ENCODE measurements at regions not wholly inside any gene's neighbourhood (a gene's known extent, or its start where the extent isn't known, plus 50 kb on each side); places are given as distances from the start of the nearest gene placed in this dataset.
A peak's percentile ranks its signal among the peaks of the same experiment; 100 is the strongest.
"Not testable (repeated sequence)": the region's sequence is repeated elsewhere in the genome, so short reads cannot be mapped to it uniquely, and the experiment has no call there.

DNA sequence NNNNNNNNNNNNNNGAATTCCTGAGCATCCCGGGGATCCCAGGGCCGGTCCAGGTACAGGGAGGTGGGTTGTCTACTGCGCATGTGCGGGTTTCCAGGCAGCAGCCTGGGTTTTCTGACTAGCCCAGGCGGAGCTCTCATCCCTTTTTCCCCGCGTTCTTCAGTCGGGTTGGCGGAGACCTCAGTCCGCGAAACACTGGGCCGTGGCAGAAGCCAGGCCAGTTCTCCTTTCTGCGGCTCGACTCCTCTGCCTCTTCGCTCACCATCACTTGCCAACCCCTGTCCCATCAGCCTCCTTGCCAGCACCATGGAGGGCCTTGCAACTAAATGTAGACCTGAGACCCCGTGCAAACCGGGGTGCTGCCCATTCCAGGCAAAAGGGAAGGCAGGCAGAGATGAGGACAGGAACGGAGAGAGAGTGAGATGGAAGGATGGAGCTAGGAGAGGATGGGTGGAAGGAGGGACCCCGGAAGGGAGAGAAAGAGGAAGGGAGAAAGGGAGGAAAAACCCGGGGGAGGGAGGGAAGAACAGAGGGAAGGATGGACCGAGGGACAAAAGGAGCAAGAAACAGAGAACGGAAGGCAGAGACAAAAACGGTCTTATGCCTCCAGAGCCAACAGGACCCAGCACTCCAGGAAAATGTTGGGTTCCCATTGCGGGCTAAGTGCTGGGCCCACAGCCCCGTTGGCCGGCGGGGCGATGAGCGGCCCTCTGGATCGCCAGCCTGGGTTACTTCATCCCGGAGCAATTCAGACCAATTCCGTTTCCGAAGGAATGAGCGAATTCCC, 445.4 kb upstream of the DEFB115 start:
- no peak overlapping the region for H3K4me3 Mint-ChIP-seq
- peaks cover 16% of the 10 kb centered on the region for H3K9me3 Mint-ChIP-seq
- DNase-seq (ENCODE audit: low spot score in 2 of 2, unreplicated experiment in 2 of 2): no peak
- H3K4me1 Mint-ChIP-seq: no peaks in the 10 kb centered on the region
- H3K27me3 Mint-ChIP-seq (ENCODE audit: low read depth): no peaks in the 10 kb centered on the region
- H3K36me3 Mint-ChIP-seq: peaks cover 14% of the 10 kb centered on the region
- H3K27ac Mint-ChIP-seq: no peak overlapping the region
- TF ChIP-seq, protein P1, sequence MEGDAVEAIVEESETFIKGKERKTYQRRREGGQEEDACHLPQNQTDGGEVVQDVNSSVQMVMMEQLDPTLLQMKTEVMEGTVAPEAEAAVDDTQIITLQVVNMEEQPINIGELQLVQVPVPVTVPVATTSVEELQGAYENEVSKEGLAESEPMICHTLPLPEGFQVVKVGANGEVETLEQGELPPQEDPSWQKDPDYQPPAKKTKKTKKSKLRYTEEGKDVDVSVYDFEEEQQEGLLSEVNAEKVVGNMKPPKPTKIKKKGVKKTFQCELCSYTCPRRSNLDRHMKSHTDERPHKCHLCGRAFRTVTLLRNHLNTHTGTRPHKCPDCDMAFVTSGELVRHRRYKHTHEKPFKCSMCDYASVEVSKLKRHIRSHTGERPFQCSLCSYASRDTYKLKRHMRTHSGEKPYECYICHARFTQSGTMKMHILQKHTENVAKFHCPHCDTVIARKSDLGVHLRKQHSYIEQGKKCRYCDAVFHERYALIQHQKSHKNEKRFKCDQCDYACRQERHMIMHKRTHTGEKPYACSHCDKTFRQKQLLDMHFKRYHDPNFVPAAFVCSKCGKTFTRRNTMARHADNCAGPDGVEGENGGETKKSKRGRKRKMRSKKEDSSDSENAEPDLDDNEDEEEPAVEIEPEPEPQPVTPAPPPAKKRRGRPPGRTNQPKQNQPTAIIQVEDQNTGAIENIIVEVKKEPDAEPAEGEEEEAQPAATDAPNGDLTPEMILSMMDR (IDR thresholded peaks at IDR 0.05; ENCODE audit: unreplicated experiment): no peak

DNA sequence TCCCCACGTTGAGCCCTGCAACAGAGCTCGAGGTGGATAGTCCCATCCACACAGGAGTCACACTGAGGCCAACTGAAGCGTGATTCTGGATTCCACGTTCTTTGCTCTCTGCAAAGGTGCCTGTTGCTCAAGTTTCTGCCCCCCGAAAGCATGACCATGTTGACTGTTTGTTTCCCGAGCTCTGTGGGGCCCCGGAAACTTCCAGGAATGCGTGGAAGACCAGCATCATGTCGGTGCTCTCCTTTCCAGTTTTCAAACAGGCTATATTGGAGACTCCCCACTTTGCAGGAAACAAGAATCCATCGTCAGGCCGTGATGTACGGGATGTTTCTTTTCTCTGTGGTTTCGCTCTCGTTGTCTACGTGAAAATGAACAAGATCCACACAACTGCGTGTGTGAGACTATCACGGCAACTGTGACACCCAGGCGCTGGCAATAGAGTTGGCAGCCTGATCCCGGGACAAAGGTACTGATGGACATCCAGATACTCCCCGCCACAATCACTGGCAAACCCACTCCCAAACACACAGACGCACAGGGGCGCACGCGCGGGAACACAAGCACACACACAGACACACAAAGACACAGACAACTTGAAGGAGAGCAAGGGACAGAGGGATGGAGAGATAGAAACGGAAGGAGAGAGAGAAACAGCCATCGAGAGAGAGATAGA, 444.6 kb upstream of the DEFB115 start:
- Mint-ChIP-seq H3K4me3 (no peak overlapping the region), H3K9me3 (peaks cover 16% of the 10 kb centered on the region), H3K27ac (no peak overlapping the region), H3K4me1 (no peaks in the 10 kb centered on the region), H3K36me3 (peaks cover 14% of the 10 kb centered on the region), H3K27me3 (ENCODE audit: low read depth) (no peaks in the 10 kb centered on the region)
- no peak for DNase-seq (ENCODE audit: low spot score in 2 of 2, unreplicated experiment in 2 of 2)
- TF ChIP-seq, protein P1 (IDR thresholded peaks at IDR 0.05; ENCODE audit: unreplicated experiment): no peak

DNA sequence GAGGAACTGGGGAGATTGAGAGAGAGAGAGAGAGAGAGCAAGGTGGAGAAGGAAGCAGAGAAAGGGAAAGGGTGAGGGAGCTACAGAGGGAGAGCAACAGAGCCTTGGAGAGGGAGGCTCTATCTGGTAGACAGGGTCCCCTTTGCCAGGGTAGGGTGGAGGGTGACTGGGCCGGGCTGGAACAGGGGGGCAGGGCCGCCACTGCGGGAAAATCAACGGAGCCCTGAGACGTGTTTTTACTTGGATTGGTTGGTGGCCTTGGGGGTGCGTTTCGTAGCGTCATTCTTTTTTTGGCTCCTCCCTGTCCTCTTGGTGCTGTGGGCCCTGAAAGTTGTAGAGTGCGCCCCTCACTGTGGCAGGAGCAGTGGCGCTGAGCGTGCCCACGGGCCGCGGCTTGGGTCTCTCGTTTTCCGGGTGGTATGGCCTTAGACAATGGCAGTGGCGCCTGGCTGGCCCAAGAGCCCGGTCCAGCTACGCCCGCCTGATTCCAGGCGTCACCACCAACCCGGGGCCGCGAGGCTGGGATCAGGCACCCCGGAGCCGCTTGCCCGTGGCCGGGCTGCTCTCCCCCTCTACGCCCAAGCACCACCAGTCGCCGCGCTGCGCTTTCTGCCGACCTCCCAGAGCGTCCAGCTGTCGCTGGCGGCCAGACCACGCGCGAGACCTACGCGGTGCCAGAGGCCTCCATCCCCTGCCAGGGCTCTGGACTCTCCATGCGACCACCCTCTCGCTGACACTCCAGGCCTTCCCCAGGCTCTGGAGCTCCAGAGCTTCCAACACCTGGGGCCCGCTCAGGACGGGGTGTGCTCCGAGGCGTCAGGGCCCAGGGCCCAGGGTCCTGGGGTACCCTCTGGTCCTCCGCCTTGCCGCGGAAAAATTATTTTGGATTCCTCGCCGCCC, 443.8 kb upstream of the DEFB115 start:
- H3K9me3 Mint-ChIP-seq: peaks cover 16% of the 10 kb centered on the region
- H3K36me3 Mint-ChIP-seq: peaks cover 14% of the 10 kb centered on the region
- peak in 1 of 2 experiments; percentile 35 for DNase-seq (ENCODE audit: low spot score in 2 of 2, unreplicated experiment in 2 of 2)
- H3K27me3 Mint-ChIP-seq (ENCODE audit: low read depth); H3K27ac Mint-ChIP-seq; H3K4me1 Mint-ChIP-seq; H3K4me3 Mint-ChIP-seq: not testable (repeated sequence)

DNA sequence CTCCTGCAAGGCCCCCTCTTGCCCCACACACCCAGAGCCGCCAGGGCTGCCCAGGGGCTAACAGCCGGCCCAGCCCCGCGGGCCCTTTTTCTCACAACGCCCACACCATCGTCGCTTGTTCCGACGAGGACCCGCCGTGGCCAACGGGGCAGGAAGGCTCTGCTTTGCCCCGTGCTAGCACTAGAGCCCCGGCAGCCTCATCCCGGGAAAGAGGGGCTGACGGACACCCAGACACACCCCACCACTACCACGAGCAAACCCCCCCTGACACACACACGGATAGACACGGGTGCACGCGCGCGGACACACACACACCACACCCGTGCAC, 443.2 kb upstream of the DEFB115 start:
- H3K9me3 Mint-ChIP-seq: peaks cover 16% of the 10 kb centered on the region
- peaks cover 14% of the 10 kb centered on the region for H3K36me3 Mint-ChIP-seq
- H3K4me3 Mint-ChIP-seq; H3K4me1 Mint-ChIP-seq; H3K27me3 Mint-ChIP-seq (ENCODE audit: low read depth); H3K27ac Mint-ChIP-seq; DNase-seq (ENCODE audit: low spot score in 2 of 2, unreplicated experiment in 2 of 2): not testable (repeated sequence)

DNA sequence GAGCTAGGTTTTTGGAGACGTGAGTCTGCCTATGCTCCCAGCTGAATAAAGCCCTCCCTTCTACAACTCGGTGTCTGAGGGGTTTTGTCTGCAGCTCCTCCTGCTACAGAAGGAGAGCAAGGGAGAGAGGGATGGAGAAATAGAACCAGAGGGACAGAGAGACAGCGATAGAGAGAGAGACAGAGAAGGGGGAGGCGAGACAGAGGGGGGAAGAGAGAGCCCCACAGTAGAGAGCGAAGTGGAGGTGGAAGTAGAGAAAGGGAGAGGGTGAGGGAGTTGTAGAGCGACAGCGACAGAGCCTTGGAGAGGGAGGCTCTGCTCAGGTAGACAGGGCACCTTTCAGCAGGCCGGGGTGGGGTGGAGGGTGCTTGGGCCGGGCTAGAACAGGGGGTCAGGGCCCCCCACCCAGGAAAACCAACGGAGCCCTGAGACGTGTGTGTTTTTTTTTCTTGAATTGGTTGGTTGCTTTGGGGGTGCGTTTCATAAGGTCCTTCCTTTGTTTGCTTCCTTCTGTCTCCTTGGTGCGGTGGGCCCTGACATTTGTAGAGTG, 442.4 kb upstream of the DEFB115 start:
- DNase-seq (ENCODE audit: low spot score in 2 of 2, unreplicated experiment in 2 of 2): peak in 1 of 2 experiments; percentile 33
- H3K36me3 Mint-ChIP-seq: peaks cover 14% of the 10 kb centered on the region
- H3K9me3 Mint-ChIP-seq: peaks cover 16% of the 10 kb centered on the region
- not testable (repeated sequence) for H3K4me3 Mint-ChIP-seq; H3K27ac Mint-ChIP-seq; H3K27me3 Mint-ChIP-seq (ENCODE audit: low read depth); H3K4me1 Mint-ChIP-seq

DNA sequence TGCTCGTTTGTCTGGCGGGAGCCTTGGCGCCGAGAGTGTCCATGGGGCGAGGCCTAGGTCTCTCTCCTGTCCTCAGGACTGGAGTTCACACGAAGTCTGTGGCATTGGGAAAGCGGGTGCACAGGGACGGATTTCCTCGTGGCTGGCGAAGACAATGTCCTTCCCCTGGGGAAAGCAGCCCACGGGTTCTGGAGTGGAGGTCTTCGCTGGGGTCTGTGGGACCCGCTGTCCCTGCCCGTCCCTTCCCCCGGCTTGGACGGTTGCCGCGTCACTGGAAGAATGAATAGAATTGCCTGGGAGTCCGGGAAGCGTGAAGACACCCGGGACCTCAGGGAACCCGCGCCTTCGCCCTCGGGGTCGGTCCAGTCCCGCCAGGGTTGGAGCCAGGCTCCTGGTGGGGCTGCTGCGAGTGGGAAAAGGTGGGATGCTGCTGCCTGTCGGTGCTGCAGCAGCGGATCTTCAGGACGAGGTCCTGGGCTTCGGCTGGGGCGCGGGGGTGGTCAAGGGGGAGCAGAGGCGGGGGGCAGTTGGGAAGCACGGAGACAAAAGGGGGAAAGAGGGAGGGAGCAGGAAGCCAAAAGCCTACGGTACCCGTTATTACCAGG, 441.8 kb upstream of the DEFB115 start:
- Mint-ChIP-seq H3K4me3 (no peak overlapping the region), H3K27me3 (ENCODE audit: low read depth) (no peaks in the 10 kb centered on the region), H3K36me3 (peaks cover 14% of the 10 kb centered on the region), H3K4me1 (no peaks in the 10 kb centered on the region), H3K27ac (no peak overlapping the region), H3K9me3 (peaks cover 16% of the 10 kb centered on the region)
- DNase-seq (ENCODE audit: low spot score in 2 of 2, unreplicated experiment in 2 of 2): no peak
- TF ChIP-seq, protein P1 (IDR thresholded peaks at IDR 0.05; ENCODE audit: unreplicated experiment): no peak
